Vagina (tissue), 2 donors: ENCODE measurements at regions not wholly inside any gene's neighbourhood (a gene's known extent, or its start where the extent isn't known, plus 50 kb on each side); places are given as distances from the start of the nearest gene placed in this dataset.

Experiments used
- CTCF ChIP-seq, 3 experiments: fragments of 450-650 bp in 2 of 3; fragments of 200-600 bp in 1 of 3; sonication (generic) in 1 of 3; IDR thresholded peaks; one replicate each; pipeline ENCODE4 v1.5.1; 2017 to 2019; ENCODE audit warnings: antibody characterized with exemption in 3 of 3, mild to moderate bottlenecking in 2 of 3, moderate library complexity in 2 of 3
- POLR2A ChIP-seq, 2 donors: fragments of 450-650 bp; IDR thresholded peaks; one replicate each; pipeline ENCODE4 v1.6.1; 2017; ENCODE audit warnings: antibody characterized with exemption in 2 of 2, mild to moderate bottlenecking in 2 of 2, moderate library complexity in 2 of 2

- no peak for TF ChIP-seq CTCF (IDR thresholded peaks at IDR 0.05)
- no peak for TF ChIP-seq POLR2A (IDR thresholded peaks at IDR 0.05)
Observed at GRCh38 chr12:131275824-131276223, 322.1 kb downstream of the ADGRD1 start.
